BJ (cell line): ENCODE measurements at regions not wholly inside any gene's neighbourhood (a gene's known extent, or its start where the extent isn't known, plus 50 kb on each side); places are given as distances from the start of the nearest gene placed in this dataset.
A peak's percentile ranks its signal among the peaks of the same experiment; 100 is the strongest.

Experiments used
- CTCF ChIA-PET: fragments of 350-600 bp; formaldehyde crosslinking; extraction: SDS; loops from one replicate; lab custom pipeline; 2021; ENCODE audit warnings: antibody characterized with exemption, inconsistent platforms; lab: Yijun Ruan, JAX
- POLR2A ChIA-PET: fragments of 300-600 bp; sonication (Branson Sonifier 250); formaldehyde crosslinking; extraction: SDS; loops from one replicate; lab custom pipeline; 2021; ENCODE audit warnings: antibody characterized with exemption; lab: Charles Lee
- DNase-seq: peaks from one replicate; pipeline ENCODE4 v3.0.0-alpha.2; 2011; ENCODE audit warnings: low read depth
- H3K27me3 ChIP-seq: 2 replicates; pipeline ENCODE4 v1.6.0; 2011; ENCODE audit warnings: low read length; ENCODE audit not compliant: control insufficient read depth, insufficient read depth
- H3K36me3 ChIP-seq: 2 replicates; pipeline ENCODE4 v1.5.1; 2011; ENCODE audit warnings: low read length; ENCODE audit not compliant: control insufficient read depth, insufficient read depth
- H3K4me3 ChIP-seq: 2 replicates; pipeline ENCODE4 v1.5.1; 2011; ENCODE audit warnings: low read depth, mild to moderate bottlenecking, control low read depth, low read length
- TF ChIP-seq, protein P1 (sequence below): IDR thresholded peaks from 2 replicates; pipeline ENCODE4 v1.5.1; 2011; ENCODE audit warnings: low read depth, mild to moderate bottlenecking, control low read depth, inconsistent platforms, low read length, moderate library complexity; ENCODE audit not compliant: insufficient read depth

DNA sequence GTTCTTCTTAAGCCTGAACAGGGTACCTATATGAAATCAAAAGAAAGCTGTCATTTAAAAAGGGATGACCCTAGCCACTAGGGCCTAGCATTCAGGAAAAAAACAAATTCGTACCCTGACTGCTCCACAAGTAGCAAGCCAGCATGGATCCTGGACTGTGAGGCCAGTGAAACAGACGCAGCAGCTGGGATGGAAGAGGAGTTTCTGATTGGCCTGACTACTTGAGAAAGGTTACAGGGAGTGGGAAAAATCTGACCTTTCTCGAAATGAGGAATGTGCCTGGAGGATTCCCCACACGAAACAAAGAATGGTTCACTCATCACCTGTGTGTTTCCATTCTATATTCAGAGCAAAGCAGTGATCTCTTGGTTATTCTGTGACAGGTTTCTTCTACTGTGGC lies 87.6 kb upstream of the JADE1 start:
- TF ChIP-seq, protein P1, sequence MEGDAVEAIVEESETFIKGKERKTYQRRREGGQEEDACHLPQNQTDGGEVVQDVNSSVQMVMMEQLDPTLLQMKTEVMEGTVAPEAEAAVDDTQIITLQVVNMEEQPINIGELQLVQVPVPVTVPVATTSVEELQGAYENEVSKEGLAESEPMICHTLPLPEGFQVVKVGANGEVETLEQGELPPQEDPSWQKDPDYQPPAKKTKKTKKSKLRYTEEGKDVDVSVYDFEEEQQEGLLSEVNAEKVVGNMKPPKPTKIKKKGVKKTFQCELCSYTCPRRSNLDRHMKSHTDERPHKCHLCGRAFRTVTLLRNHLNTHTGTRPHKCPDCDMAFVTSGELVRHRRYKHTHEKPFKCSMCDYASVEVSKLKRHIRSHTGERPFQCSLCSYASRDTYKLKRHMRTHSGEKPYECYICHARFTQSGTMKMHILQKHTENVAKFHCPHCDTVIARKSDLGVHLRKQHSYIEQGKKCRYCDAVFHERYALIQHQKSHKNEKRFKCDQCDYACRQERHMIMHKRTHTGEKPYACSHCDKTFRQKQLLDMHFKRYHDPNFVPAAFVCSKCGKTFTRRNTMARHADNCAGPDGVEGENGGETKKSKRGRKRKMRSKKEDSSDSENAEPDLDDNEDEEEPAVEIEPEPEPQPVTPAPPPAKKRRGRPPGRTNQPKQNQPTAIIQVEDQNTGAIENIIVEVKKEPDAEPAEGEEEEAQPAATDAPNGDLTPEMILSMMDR: no peak
- POLR2A ChIA-PET: no interaction called here
- H3K27me3 ChIP-seq: no peaks in the 10 kb centered on the region
- no peak for DNase-seq
- no peaks in the 10 kb centered on the region for H3K36me3 ChIP-seq
- CTCF ChIA-PET: no interaction called here
- H3K4me3 ChIP-seq: no peak overlapping the region

DNA sequence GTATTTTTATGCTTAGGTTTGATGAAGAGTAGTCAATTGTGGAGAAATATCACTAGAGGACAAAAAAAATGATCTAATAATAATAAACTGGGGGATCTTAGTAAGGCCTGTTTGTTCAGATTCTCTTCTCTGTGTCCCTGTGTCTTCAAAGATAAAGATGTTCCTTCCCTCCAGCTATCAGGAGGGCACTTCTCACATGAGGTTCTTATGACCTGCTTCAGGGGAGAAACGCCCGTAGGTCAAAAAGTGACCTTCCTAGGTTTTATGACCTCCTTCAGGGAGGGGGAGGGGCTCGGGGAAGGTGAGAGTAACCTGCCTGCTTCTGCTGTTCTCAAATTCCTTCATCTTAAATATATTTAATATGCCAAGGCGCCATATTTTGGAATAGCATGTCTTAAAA lies 89.2 kb upstream of the JADE1 start:
- Histone ChIP-seq H3K4me3 (no peak overlapping the region), H3K27me3 (no peaks in the 10 kb centered on the region), H3K36me3 (no peaks in the 10 kb centered on the region)
- ChIA-PET POLR2A (no interaction called here), CTCF (interaction anchor here (0.8 kb wide), 1 partner anchor 34 kb away, joined by 3 read pairs; no protein-coding TSS in a partner anchor)
- TF ChIP-seq, protein P1: no peak
- no peak for DNase-seq

DNA sequence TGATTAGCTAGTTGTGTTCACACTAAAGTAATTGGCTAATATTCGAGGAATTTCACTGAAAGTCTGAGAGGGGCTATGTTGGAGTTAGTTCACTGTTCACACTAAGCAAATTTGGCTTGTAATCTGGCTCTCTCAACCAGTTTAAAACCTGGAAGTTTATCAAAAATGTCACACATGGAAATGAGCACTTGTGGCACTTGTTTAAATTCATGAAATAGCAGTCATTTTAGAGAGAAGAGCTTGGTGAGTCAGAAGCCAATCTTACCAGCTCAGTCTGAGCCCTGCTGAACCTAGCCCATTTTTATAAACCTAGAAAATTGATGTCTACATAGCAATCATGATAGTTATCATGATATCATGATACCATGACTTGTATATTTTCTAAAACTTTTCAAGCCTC lies 90.7 kb upstream of the JADE1 start:
- DNase-seq: peak; percentile 55
- TF ChIP-seq, protein P1: no peak
- Histone ChIP-seq H3K27me3 (no peaks in the 10 kb centered on the region), H3K36me3 (no peaks in the 10 kb centered on the region), H3K4me3 (no peak overlapping the region)
- CTCF ChIA-PET: interaction anchor here (1.1 kb wide), 1 partner anchor 144 kb away, joined by 3 read pairs; no protein-coding TSS in a partner anchor
- POLR2A ChIA-PET: no interaction called here

DNA sequence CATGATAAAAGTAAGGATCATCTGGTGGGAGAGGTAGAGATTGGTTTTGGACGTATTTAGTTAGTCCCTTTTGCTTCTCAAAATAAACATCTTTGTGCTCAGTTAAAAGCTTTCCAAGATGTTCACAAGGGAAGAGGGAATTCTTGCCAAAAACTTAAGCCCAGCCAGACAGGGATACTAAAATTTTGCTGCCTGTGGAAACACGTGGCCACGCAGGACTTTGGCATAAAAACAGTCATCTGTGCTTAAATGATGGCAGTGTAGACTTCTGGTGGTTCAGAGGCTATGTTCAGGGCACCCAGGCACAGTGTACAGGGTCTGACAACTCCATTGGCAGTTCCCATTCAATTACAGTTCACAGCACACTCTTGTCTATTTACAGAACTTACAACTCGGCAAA lies 93.2 kb upstream of the JADE1 start:
- ChIA-PET POLR2A (no interaction called here), CTCF (no interaction called here)
- DNase-seq: peak; percentile 21

DNA sequence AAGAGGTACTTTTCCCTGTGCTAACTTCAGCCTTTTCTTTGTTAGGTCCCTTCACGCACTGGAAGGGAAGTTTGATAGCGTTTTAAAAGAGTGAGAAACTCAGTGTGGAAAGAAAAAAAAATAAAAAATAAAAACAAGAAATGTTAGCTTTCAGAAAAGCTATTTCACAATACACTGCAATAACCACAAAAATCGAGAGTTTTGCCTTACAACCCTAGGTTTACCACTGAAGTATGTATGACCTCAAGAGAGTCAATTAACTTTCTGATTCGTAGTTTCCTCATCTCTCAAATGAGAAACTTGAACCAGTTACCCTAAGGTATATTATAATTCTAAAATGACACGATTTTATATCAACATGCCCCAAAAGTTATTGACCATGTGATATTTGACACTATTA lies 93.9 kb upstream of the JADE1 start:
- ChIA-PET POLR2A (no interaction called here), CTCF (interaction anchor here (0.9 kb wide), 1 partner anchor 10 kb away, joined by 3 read pairs; no protein-coding TSS in a partner anchor)
- Histone ChIP-seq H3K4me3 (no peak overlapping the region), H3K27me3 (no peaks in the 10 kb centered on the region), H3K36me3 (no peaks in the 10 kb centered on the region)
- TF ChIP-seq, protein P1: no peak
- peak; percentile 55 for DNase-seq

More for the DNA sequence above, 93.2 kb upstream of the JADE1 start:
- Histone ChIP-seq H3K27me3 (no peaks in the 10 kb centered on the region), H3K4me3 (no peak overlapping the region), H3K36me3 (no peaks in the 10 kb centered on the region)
- TF ChIP-seq, protein P1: no peak
